ENCODE measurements at regions not wholly inside any gene's neighbourhood (a gene's known extent, or its start where the extent isn't known, plus 50 kb on each side); places are given as distances from the start of the nearest gene placed in this dataset.

DNA sequence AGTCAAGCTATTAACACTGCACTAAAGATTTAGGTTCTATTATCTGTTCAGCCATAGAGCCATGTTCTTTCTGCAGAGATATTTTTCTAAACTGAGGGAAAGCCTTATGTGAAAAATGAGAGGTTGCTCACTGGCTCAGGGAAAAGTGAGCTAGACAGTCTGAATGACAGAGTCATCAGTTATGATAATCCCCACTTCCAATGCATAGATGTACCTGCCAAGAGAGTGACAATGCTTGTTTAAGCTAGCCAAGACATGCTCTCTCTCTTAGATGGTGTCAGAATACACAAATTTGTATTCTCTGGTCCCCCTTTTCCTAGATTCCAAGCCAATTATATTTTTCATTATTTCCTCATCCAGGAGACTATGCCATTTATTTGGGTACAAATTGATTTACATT, 176.9 kb upstream of the FRMD6 start:
- H3K27me3 ChIP-seq (ENCODE audit: low read depth), result no peaks in the 10 kb centered on the region
- no peaks in the 10 kb centered on the region for H3K36me3 ChIP-seq
- intact Hi-C loops (cut with micrococcal nuclease), result no loop called here
- H3K4me3 ChIP-seq, result no peak overlapping the region
- no peaks in the 10 kb centered on the region for H3K9me3 ChIP-seq (replicated peaks)
- H3K4me1 ChIP-seq, result peaks cover 11% of the 10 kb centered on the region
- DNase-seq, result no peak
- no peak overlapping the region for H3K27ac ChIP-seq (replicated peaks)
- TF ChIP-seq, protein P1, sequence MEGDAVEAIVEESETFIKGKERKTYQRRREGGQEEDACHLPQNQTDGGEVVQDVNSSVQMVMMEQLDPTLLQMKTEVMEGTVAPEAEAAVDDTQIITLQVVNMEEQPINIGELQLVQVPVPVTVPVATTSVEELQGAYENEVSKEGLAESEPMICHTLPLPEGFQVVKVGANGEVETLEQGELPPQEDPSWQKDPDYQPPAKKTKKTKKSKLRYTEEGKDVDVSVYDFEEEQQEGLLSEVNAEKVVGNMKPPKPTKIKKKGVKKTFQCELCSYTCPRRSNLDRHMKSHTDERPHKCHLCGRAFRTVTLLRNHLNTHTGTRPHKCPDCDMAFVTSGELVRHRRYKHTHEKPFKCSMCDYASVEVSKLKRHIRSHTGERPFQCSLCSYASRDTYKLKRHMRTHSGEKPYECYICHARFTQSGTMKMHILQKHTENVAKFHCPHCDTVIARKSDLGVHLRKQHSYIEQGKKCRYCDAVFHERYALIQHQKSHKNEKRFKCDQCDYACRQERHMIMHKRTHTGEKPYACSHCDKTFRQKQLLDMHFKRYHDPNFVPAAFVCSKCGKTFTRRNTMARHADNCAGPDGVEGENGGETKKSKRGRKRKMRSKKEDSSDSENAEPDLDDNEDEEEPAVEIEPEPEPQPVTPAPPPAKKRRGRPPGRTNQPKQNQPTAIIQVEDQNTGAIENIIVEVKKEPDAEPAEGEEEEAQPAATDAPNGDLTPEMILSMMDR (IDR thresholded peaks at IDR 0.05; ENCODE audit: borderline replicate concordance), result no peak

DNA sequence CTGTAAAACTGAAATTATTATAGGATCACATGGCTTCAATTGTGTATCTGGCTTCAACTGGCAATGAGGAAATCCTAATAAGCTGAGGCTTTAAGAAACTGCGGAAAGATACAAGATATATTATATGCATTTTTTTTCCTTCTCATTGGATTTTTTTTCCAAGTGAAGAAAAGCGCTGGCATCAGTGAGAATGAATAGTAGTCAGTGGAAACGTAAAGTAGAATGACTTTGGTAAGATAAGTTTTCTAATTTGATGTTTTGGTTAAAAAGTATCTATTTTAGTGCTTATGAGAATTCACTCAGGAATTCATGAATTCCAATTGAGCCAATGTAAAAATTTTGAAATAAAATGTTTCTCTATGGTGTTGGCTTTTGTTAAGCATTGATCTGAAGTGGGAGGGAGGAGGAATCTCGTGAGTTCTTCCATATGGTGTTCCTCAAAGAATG, 173.5 kb upstream of the FRMD6 start:
- H3K36me3 ChIP-seq, result no peaks in the 10 kb centered on the region
- no peaks in the 10 kb centered on the region for H3K9me3 ChIP-seq (replicated peaks)
- H3K27ac ChIP-seq (replicated peaks), result no peak overlapping the region
- H3K4me3 ChIP-seq, result no peak overlapping the region
- intact Hi-C loops (cut with micrococcal nuclease), result no loop called here
- peaks cover 11% of the 10 kb centered on the region for H3K4me1 ChIP-seq
- H3K27me3 ChIP-seq (ENCODE audit: low read depth), result no peaks in the 10 kb centered on the region
- TF ChIP-seq, protein P1 (IDR thresholded peaks at IDR 0.05; ENCODE audit: borderline replicate concordance), result no peak
- no peak for DNase-seq

DNA sequence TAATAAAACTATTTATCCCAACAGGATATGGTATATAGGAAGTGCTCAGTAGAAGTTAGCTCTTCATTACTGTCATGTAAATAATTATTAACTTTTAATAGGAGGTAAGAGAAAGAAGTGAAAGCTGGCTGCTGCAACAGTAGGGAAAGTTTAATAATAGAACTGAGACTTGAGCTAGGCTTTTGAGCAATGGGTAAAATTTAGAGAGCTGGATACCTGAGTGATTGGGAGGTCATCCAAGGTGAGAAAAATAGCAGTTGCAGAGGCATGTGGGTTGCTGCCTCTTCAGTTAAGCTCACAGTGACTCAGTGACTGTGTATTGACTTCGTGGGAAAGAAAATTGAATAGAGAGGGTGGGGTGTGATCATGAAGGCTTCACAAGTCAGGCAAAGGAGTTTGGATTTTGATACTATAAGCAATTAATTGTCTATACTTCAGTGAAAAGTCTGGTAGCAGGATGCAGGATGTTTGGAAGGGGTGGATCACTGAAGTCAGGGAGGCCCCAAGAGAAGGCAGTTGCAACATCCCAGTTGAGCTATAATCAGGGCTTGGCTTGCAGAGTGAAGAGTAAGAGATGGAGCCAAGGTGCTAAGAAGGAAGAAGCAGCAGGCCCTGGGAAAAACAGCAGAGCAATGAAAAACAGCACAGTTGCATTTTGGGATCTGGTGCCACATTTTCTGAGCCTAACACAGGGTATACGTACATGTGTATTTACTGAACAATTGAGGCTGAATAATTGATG, 172.0 kb upstream of the FRMD6 start:
- H3K9me3 ChIP-seq (replicated peaks), result no peaks in the 10 kb centered on the region
- no peaks in the 10 kb centered on the region for H3K36me3 ChIP-seq
- TF ChIP-seq, protein P1 (IDR thresholded peaks at IDR 0.05; ENCODE audit: borderline replicate concordance), result no peak
- intact Hi-C loops (cut with micrococcal nuclease), result no loop called here
- DNase-seq, result peak; percentile 23
- H3K4me1 ChIP-seq, result peaks cover 8% of the 10 kb centered on the region
- H3K27ac ChIP-seq (replicated peaks), result peak overlapping the region; percentile 48
- no peak overlapping the region for H3K4me3 ChIP-seq
- H3K27me3 ChIP-seq (ENCODE audit: low read depth), result no peaks in the 10 kb centered on the region

DNA sequence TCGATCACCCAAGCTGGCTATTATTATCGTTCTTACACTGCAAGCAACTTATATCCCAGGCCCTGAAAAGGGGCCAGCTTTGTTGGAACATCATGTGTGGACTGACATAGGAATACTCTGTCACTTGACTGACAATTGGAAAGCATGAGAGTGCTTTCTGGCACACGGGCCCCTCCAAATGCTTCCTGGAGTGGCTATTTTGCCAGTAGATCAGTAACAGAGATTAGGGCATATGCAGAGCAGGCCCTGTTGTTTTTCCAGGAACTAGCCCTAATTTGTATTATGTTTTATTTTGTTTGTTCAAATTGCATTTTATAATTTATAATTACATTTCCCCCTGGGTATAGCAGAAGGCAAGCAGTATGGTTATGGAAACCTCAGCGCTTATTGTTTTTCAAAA, 170.1 kb upstream of the FRMD6 start:
- H3K27ac ChIP-seq (replicated peaks), result no peak overlapping the region
- no peaks in the 10 kb centered on the region for H3K27me3 ChIP-seq (ENCODE audit: low read depth)
- no peaks in the 10 kb centered on the region for H3K36me3 ChIP-seq
- no peaks in the 10 kb centered on the region for H3K9me3 ChIP-seq (replicated peaks)
- intact Hi-C loops (cut with micrococcal nuclease), result no loop called here
- peaks cover 8% of the 10 kb centered on the region for H3K4me1 ChIP-seq
- TF ChIP-seq, protein P1 (IDR thresholded peaks at IDR 0.05; ENCODE audit: borderline replicate concordance), result no peak
- H3K4me3 ChIP-seq, result no peak overlapping the region
- DNase-seq, result no peak

DNA sequence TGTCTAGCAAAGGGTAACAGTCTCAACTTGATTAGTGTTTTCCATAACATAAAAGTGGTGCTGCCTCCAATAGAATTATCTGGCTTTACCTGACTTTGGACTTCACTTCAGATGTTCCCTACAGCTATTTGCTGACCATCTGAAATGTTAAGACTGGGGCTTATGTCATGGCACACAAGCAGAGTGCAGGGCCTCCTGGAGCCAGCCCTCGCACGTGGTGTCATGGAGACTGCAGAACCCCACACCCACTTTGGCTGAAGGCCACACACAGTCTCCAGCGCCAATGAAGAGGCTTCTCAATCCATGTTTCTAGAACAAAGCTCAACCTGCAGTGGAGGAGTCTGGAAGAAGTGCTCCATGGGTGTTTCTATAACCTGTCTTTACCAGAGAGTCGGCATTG, 169.6 kb upstream of the FRMD6 start:
- Histone ChIP-seq H3K27me3 (ENCODE audit: low read depth) (no peaks in the 10 kb centered on the region), H3K9me3 (replicated peaks) (no peaks in the 10 kb centered on the region), H3K4me1 (peaks cover 8% of the 10 kb centered on the region), H3K27ac (replicated peaks) (no peak overlapping the region), H3K36me3 (no peaks in the 10 kb centered on the region), H3K4me3 (no peak overlapping the region)
- DNase-seq, result no peak
- TF ChIP-seq, protein P1 (IDR thresholded peaks at IDR 0.05; ENCODE audit: borderline replicate concordance), result no peak
- intact Hi-C loops (cut with micrococcal nuclease), result no loop called here

All from left ventricle myocardium inferior (tissue), 1 donor.